ENCODE measurements at regions not wholly inside any gene's neighbourhood (a gene's known extent, or its start where the extent isn't known, plus 50 kb on each side); places are given as distances from the start of the nearest gene placed in this dataset.

- TF ChIP-seq TAF1 (IDR thresholded peaks at IDR 0.05; ENCODE audit: low read depth, low read length) (no peak), POLR2AphosphoS5 (IDR thresholded peaks at IDR 0.05; ENCODE audit: low read depth, low read length) (no peak), POLR2A (IDR thresholded peaks at IDR 0.05; ENCODE audit: low read depth, low read length) (no peak), SPI1 (IDR thresholded peaks at IDR 0.05; ENCODE audit: low read depth, low read length) (no peak), POU2F2 (IDR thresholded peaks at IDR 0.05; ENCODE audit: low read depth, low read length) (no peak), PAX5 (IDR thresholded peaks at IDR 0.05; ENCODE audit: insufficient read depth, low read length, severe bottlenecking) (no peak)
Observed at GRCh38 chr12:41795910-41796309, 348.8 kb downstream of the GXYLT1 start.
